HEK293T (cell line): ENCODE measurements at regions not wholly inside any gene's neighbourhood (a gene's known extent, or its start where the extent isn't known, plus 50 kb on each side); places are given as distances from the start of the nearest gene placed in this dataset.

ENCODE experiments used
- CTCF ChIA-PET: fragments of 350-600 bp; formaldehyde crosslinking; extraction: SDS; loops from one replicate; lab custom pipeline; 2021; ENCODE audit warnings: antibody characterized with exemption, inconsistent platforms; lab: Yijun Ruan, JAX
- POLR2A ChIA-PET: fragments of 350-600 bp; formaldehyde crosslinking; extraction: SDS; loops from one replicate; lab custom pipeline; 2020; ENCODE audit warnings: antibody characterized with exemption, inconsistent platforms; lab: Yijun Ruan, JAX
- DNase-seq: peaks from one replicate; pipeline ENCODE4 v3.0.0; 2012; ENCODE audit warnings: mixed read lengths; ENCODE audit errors: extremely low spot score
- ARNT ChIP-seq: fragments of 450-650 bp; IDR thresholded peaks from 2 replicates; pipeline ENCODE4 v1.6.1; 2017; ENCODE audit warnings: mild to moderate bottlenecking
- BHLHE40 ChIP-seq: fragments of 450-650 bp; IDR thresholded peaks from 2 replicates; pipeline ENCODE4 v1.6.1; 2016; ENCODE audit warnings: mild to moderate bottlenecking, moderate library complexity, borderline replicate concordance
- CTBP1 ChIP-seq: fragments of 450-650 bp; IDR thresholded peaks from 2 replicates; pipeline ENCODE4 v1.6.1; 2016; ENCODE audit warnings: borderline replicate concordance
- ELF4 ChIP-seq: fragments of 450-650 bp; IDR thresholded peaks from 2 replicates; pipeline ENCODE4 v1.6.1; 2017; ENCODE audit warnings: antibody characterized with exemption
- FOXA1 ChIP-seq: fragments of 450-650 bp; IDR thresholded peaks from 2 replicates; pipeline ENCODE4 v1.6.1; 2016; ENCODE audit warnings: mild to moderate bottlenecking
- FOXK2 ChIP-seq: fragments of 450-650 bp; IDR thresholded peaks from 2 replicates; pipeline ENCODE4 v1.6.1; 2016; ENCODE audit warnings: mild to moderate bottlenecking
- FOXM1 ChIP-seq: fragments of 450-650 bp; IDR thresholded peaks from 2 replicates; pipeline ENCODE4 v1.6.1; 2017; ENCODE audit warnings: mild to moderate bottlenecking, borderline replicate concordance
- HDGF ChIP-seq: fragments of 450-650 bp; IDR thresholded peaks from 2 replicates; pipeline ENCODE4 v1.6.1; 2017; ENCODE audit warnings: antibody characterized with exemption, borderline replicate concordance
- L3MBTL2 ChIP-seq: fragments of 450-650 bp; conservative IDR thresholded peaks from 2 replicates; pipeline ENCODE4 v1.6.1; 2016; ENCODE audit warnings: mild to moderate bottlenecking
- LEF1 ChIP-seq: fragments of 450-650 bp; IDR thresholded peaks from 2 replicates; pipeline ENCODE4 v1.6.1; 2017; ENCODE audit warnings: mild to moderate bottlenecking, borderline replicate concordance
- NFRKB ChIP-seq: fragments of 450-650 bp; IDR thresholded peaks from 2 replicates; pipeline ENCODE4 v1.6.1; 2016; ENCODE audit warnings: mild to moderate bottlenecking, moderate library complexity
- PKNOX1 ChIP-seq: fragments of 450-650 bp; IDR thresholded peaks from 2 replicates; pipeline ENCODE4 v1.6.1; 2016
- SP1 ChIP-seq: fragments of 450-650 bp; IDR thresholded peaks from 2 replicates; pipeline ENCODE4 v1.6.1; 2017
- SUZ12 ChIP-seq: fragments of 450-650 bp; IDR thresholded peaks from 2 replicates; pipeline ENCODE4 v1.6.1; 2016; ENCODE audit warnings: mild to moderate bottlenecking
- TARDBP ChIP-seq: fragments of 450-650 bp; IDR thresholded peaks from 2 replicates; pipeline ENCODE4 v1.6.1; 2016
- ZNF384 ChIP-seq: fragments of 450-650 bp; IDR thresholded peaks from 2 replicates; pipeline ENCODE4 v1.6.1; 2016

- POLR2A ChIA-PET = no interaction called here
- CTCF ChIA-PET = interaction anchor here (0.6 kb wide), 1 partner anchor 25 kb away, joined by 3 read pairs; no protein-coding TSS in a partner anchor
- DNase-seq = no peak
- TF ChIP-seq FOXK2 = no peak
- TF ChIP-seq SP1 = no peak
- TF ChIP-seq ELF4 = no peak
- TF ChIP-seq BHLHE40 = no peak
- TF ChIP-seq TARDBP = no peak
- TF ChIP-seq FOXA1 = no peak
- TF ChIP-seq L3MBTL2 = no peak
- no peak for TF ChIP-seq LEF1
- TF ChIP-seq NFRKB = no peak
- no peak for TF ChIP-seq PKNOX1
- no peak for TF ChIP-seq HDGF
- no peak for TF ChIP-seq FOXM1
- TF ChIP-seq CTBP1 = no peak
These were observed 344.5 kb upstream of the ID2 start for GRCh38 chr2:8337321-8337720.

- CTCF ChIA-PET = interaction anchor here (0.5 kb wide), 1 partner anchor 1257 kb away, joined by 4 read pairs; no protein-coding TSS in a partner anchor
- no peak for DNase-seq
- POLR2A ChIA-PET = no interaction called here
- TF ChIP-seq FOXM1 = no peak
- TF ChIP-seq FOXK2 = no peak
- TF ChIP-seq L3MBTL2 = no peak
- TF ChIP-seq CTBP1 = no peak
- TF ChIP-seq HDGF = no peak
- TF ChIP-seq ZNF384 = no peak
- no peak for TF ChIP-seq LEF1
These were observed 339.4 kb upstream of the ID2 start for GRCh38 chr2:8342407-8342806.

- TF ChIP-seq SP1 (no peak), LEF1 (no peak), L3MBTL2 (no peak), FOXM1 (no peak), ELF4 (no peak), PKNOX1 (no peak), ZNF384 (no peak), ARNT (no peak), CTBP1 (no peak), BHLHE40 (no peak), HDGF (no peak), NFRKB (no peak), FOXA1 (no peak), TARDBP (no peak), FOXK2 (no peak), SUZ12 (no peak)
- CTCF ChIA-PET = no interaction called here
- no peak for DNase-seq
- POLR2A ChIA-PET = no interaction called here
These were observed 338.8 kb upstream of the ID2 start for GRCh38 chr2:8343031-8343430.

- TF ChIP-seq NFRKB (no peak), ARNT (no peak), TARDBP (no peak), ELF4 (no peak), LEF1 (no peak), FOXA1 (no peak), ZNF384 (no peak)
- CTCF ChIA-PET = no interaction called here
- POLR2A ChIA-PET = no interaction called here
- no peak for DNase-seq
These were observed 337.4 kb upstream of the ID2 start for GRCh38 chr2:8344144-8345097.

- CTCF ChIA-PET = no interaction called here
- no peak for DNase-seq
- POLR2A ChIA-PET = no interaction called here
- no peak for TF ChIP-seq LEF1
- no peak for TF ChIP-seq L3MBTL2
- no peak for TF ChIP-seq ZNF384
- TF ChIP-seq CTBP1 = no peak
These were observed 336.7 kb upstream of the ID2 start for GRCh38 chr2:8345200-8345599.

- TF ChIP-seq LEF1 (no peak), NFRKB (no peak), ZNF384 (no peak), FOXM1 (no peak), L3MBTL2 (no peak), SUZ12 (no peak), HDGF (no peak), ELF4 (no peak), SP1 (no peak), ARNT (no peak), FOXK2 (no peak), CTBP1 (no peak), PKNOX1 (no peak), FOXA1 (no peak)
- DNase-seq = no peak
- POLR2A ChIA-PET = no interaction called here
- CTCF ChIA-PET = no interaction called here
These were observed 335.6 kb upstream of the ID2 start for GRCh38 chr2:8346208-8346607.
